GM10266 (cell line): ENCODE measurements at regions not wholly inside any gene's neighbourhood (a gene's known extent, or its start where the extent isn't known, plus 50 kb on each side); places are given as distances from the start of the nearest gene placed in this dataset.
A peak's percentile ranks its signal among the peaks of the same experiment; 100 is the strongest.

Source experiments
- DNase-seq: peaks from one replicate; pipeline ENCODE4 v3.0.0; 2012; ENCODE audit errors: extremely low spot score
- CTCF ChIP-seq: IDR thresholded peaks from 2 replicates; pipeline ENCODE4 v1.5.1; 2012; ENCODE audit warnings: mild to moderate bottlenecking, low read depth; ENCODE audit not compliant: control insufficient read depth, insufficient read depth; ENCODE audit errors: missing control alignments

GRCh38 chr20:39785252-39785917, 823.2 kb downstream of the DHX35 start:
- no peak for DNase-seq
- TF ChIP-seq CTCF: no peak

- TF ChIP-seq CTCF: no peak
- DNase-seq: no peak
Observed at GRCh38 chr20:39784693-39785092, 822.5 kb downstream of the DHX35 start.

GRCh38 chr20:39778847-39779604, 816.9 kb downstream of the DHX35 start:
- no peak for DNase-seq
- peak; percentile 18 for TF ChIP-seq CTCF

- TF ChIP-seq CTCF: no peak
- no peak for DNase-seq
Observed at GRCh38 chr20:39778431-39778830, 816.3 kb downstream of the DHX35 start.

- no peak for DNase-seq
- no peak for TF ChIP-seq CTCF
Observed at GRCh38 chr20:39777610-39778009, 815.5 kb downstream of the DHX35 start.

GRCh38 chr20:39775110-39775509, 813.0 kb downstream of the DHX35 start:
- DNase-seq: no peak
- TF ChIP-seq CTCF: no peak

GRCh38 chr20:39773380-39774000, 811.3 kb downstream of the DHX35 start:
- TF ChIP-seq CTCF: no peak
- DNase-seq: no peak
